ENCODE measurements at regions not wholly inside any gene's neighbourhood (a gene's known extent, or its start where the extent isn't known, plus 50 kb on each side); places are given as distances from the start of the nearest gene placed in this dataset.
"Not testable (repeated sequence)": the region's sequence is repeated elsewhere in the genome, so short reads cannot be mapped to it uniquely, and the experiment has no call there.

- DNase-seq (ENCODE audit: low read depth) = no peak
Observed at GRCh38 chr13:101003566-101003965, 329.0 kb upstream of the TMTC4 start.

DNA sequence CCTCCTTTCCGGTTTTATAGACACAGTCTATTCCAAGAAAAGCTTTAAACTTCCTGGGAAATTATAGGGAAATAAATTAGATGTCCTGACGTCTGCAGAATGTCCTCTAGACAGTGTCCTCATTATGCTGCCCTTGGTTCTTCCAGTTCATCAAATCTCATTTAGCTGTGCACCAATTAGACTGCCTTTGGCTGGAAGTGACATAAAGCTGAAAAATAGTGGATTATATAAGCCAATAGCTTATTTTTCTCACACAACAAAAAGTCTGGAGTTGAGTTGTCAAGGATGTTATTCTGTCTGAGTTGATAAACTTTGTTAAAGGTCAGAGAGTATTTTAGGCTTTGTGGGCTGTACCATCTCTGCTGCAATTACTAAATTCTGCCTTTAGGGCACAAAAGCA lies 314.8 kb upstream of the TMTC4 start:
- DNase-seq (ENCODE audit: low read depth) = no peak

DNA sequence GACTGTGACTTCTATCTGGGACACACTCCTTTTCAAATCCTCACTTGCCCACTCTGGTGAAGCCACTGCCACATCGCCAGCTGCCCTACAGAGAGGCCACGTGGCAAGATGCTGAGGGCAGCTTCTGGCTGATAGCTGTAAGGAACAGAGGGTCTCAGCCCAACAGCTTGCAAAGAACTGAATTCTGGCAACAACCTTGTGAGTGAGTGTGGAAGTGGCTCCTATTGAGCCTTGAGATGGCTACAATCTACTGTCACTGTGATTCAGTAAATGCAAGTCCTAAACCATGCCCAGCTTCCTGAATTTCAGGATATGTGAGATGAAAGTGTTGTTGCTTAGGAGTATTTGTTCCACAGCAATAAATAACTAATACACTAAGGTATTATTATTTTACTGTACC lies 314.3 kb upstream of the TMTC4 start:
- no peak for DNase-seq (ENCODE audit: low read depth)

DNA sequence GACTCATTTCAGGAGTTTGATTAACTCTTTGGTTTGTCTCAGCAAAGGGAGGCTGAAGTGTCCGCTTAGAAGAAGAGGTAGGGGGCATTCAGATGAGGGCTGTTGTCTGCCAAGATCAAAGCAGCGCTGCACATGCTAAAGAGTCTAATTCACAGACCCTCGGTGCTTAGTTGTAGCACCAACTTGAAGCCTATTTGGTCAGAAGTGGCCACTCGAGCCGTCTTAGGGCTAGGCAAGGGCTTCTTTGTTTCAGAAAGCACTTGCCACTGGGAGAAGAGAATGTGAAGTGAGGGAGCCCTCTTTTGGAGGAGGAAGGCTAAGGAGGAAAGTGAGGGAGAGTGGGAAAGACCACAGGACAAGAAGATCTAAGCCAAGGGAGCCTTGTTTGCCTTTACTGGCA lies 313.4 kb upstream of the TMTC4 start:
- DNase-seq (ENCODE audit: low read depth) = peak; percentile 32

GRCh38 chr13:100986571-100986970 lies 312.0 kb upstream of the TMTC4 start:
- no peak for DNase-seq (ENCODE audit: low read depth)

DNA sequence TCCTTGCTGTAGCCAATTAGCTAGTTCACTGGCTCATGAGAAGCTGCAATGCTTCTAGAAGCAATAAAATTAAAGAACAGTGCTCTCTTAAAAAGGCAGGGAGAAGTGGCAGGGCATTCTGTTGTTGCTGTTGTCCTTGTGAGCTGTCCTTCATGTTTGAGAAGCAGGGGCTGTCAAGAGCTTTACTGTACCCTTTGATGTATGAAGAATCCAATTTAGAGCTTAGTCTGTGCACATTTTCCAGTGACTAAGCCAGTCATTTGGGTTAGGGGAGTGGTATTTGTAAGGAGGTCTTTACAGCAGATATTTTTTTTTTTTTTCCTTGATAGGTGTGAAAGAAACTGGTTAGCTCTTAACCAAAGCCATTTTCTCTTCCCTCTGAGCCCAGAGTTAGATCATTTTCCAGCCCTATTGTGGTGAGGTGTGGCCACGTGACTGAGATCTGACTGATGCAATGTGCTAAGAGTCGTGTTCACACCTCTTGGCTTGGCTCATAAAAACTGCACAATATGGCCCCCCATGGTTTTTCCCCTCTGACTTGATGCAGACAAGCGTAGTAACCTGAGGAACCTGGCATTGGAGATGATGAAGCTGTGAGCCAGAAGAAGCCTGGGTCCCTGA lies 309.6 kb upstream of the TMTC4 start:
- no peak for DNase-seq (ENCODE audit: low read depth)

DNA sequence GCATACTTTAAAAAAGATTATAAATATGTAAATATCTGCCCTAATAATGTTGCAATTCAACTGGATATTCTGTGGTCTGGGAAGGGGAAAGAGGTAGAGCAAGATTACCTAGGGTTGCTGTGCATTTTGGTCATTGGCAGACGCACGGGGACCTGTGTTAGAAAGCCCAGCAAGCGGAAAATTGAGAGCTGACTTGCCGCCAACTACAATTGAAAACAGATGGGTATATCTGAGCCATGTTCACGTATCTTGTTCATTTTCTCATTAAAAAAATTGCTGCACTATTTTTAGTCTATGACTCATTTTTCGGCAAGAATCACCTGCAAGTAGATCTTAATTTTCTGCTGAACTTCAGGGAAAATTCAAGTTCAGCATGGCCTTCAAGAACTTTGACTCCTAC lies 308.5 kb upstream of the TMTC4 start:
- no peak for DNase-seq (ENCODE audit: low read depth)

DNA sequence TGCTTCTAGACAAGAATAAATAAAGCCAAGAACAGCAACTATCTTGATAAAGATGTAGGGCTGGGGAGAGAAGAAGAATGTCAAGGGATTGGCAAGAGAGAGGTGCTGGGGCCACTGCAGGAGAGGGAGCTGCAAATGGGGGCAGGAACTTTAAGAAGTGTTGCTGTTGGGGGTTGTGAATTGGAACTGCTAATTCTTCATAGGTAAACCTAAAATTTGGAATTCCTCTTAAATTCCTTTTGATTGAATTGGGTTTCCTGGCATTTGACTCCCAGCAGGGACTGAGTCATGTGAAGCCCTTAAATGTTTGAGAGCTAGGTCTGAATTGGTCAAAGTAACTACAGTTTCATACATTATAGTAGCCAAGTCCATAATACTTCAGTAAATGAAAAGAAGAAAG lies 305.6 kb upstream of the TMTC4 start:
- DNase-seq (ENCODE audit: low read depth) = no peak

DNA sequence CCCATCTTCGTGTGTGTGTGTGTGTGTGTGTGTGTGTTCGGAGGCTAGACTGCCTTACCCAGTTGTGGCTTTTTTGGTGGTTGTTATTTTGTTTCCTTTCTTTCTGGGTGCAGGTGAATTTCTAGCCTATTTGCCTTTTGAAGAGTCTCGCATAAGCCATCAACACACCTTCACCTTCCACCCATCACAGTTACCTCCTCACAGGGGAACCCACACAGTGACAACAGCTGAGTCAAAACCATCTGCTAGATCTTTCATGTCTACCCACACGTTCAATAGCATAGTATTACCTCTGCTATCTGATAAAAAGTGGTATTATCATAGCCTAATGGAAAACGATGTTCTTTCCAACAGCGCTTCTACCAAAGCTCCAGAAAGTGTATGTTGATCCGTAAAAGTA lies 303.2 kb upstream of the TMTC4 start:
- DNase-seq (ENCODE audit: low read depth) = no peak

GRCh38 chr13:100976993-100977392 lies 302.4 kb upstream of the TMTC4 start:
- no peak for DNase-seq (ENCODE audit: low read depth)

- not testable (repeated sequence) for DNase-seq (ENCODE audit: low read depth)
Observed at GRCh38 chr13:100975666-100976065, 301.1 kb upstream of the TMTC4 start.

- DNase-seq (ENCODE audit: low read depth) = no peak
Observed at GRCh38 chr13:100962585-100962984, 288.0 kb upstream of the TMTC4 start.

GRCh38 chr13:100961186-100961585 lies 286.6 kb upstream of the TMTC4 start:
- DNase-seq (ENCODE audit: low read depth) = no peak

- no peak for DNase-seq (ENCODE audit: low read depth)
Observed at GRCh38 chr13:100958831-100959230, 284.2 kb upstream of the TMTC4 start.

GRCh38 chr13:100957741-100958140 lies 283.1 kb upstream of the TMTC4 start:
- no peak for DNase-seq (ENCODE audit: low read depth)

- DNase-seq (ENCODE audit: low read depth) = peak; percentile 3
Observed at GRCh38 chr13:100954430-100955305, 280.1 kb upstream of the TMTC4 start.

- DNase-seq (ENCODE audit: low read depth) = no peak
Observed at GRCh38 chr13:100951016-100951415, 276.4 kb upstream of the TMTC4 start.

DNA sequence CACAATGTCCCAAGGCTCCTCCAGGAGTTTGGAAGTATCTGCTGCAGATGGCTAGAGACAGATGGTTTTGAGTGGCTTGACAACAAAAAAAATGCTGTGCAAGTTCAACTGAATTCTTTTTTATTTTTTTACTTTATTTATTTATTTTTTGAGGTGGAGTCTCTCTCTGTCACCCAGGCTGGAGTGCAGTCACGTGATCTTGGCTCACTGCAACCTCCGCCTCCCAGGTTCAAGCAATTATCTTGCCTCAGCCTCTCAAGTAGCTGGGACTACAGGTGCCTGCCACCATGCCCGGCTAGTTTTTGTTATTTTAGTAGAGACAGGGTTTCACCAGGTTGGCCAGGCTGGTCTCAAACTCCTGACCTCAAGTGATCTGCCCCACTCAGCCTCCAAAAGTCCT lies 274.3 kb upstream of the TMTC4 start:
- DNase-seq (ENCODE audit: low read depth) = not testable (repeated sequence)

DNA sequence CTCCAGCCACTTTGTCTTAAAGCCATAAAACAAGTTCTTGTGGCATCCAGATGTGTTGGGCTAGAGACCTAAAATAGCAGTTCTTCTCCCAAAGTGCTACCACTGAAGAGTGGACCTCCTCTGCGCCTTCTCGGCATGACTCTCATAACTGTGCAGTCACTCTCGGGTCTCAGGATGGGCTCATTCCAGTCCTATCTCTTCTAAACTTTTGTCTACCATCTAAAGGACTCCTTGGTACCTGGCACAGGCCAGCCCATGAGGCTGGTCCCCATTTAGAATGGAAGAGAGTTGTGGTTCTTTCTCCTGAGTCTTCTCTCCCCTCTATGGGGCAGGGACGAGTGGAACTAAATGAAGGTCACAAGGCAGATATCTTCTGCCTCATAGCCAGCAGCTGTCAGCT lies 272.0 kb upstream of the TMTC4 start:
- DNase-seq (ENCODE audit: low read depth) = no peak

DNA sequence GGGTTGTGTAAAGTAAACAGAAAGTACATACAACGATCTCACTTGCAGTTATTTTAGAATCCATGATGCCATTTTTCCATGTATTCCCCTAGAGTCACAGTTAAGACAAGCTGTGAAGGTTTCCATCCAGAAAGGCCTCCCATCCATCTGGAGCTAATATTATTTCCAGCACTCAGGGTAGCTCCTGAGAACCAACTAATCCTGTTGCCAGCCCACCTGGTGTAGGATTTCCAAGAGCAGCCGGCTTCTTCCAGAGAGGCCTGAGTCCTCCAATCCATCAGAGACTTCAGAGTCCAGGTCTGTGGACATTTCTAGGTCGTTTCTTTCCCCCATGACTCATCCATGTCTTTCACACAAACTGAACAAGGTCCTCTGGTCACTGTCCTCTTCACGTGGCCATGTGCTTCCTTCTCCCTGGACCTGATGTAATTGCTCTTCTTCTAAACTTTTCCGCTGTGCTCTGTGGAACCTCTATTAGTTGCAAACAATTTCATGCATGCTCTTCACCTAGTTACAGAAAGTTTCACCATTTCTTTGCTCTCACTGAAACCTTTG lies 270.3 kb upstream of the TMTC4 start:
- DNase-seq (ENCODE audit: low read depth) = no peak

- DNase-seq (ENCODE audit: low read depth) = no peak
Observed at GRCh38 chr13:100942742-100943141, 268.1 kb upstream of the TMTC4 start.

DNA sequence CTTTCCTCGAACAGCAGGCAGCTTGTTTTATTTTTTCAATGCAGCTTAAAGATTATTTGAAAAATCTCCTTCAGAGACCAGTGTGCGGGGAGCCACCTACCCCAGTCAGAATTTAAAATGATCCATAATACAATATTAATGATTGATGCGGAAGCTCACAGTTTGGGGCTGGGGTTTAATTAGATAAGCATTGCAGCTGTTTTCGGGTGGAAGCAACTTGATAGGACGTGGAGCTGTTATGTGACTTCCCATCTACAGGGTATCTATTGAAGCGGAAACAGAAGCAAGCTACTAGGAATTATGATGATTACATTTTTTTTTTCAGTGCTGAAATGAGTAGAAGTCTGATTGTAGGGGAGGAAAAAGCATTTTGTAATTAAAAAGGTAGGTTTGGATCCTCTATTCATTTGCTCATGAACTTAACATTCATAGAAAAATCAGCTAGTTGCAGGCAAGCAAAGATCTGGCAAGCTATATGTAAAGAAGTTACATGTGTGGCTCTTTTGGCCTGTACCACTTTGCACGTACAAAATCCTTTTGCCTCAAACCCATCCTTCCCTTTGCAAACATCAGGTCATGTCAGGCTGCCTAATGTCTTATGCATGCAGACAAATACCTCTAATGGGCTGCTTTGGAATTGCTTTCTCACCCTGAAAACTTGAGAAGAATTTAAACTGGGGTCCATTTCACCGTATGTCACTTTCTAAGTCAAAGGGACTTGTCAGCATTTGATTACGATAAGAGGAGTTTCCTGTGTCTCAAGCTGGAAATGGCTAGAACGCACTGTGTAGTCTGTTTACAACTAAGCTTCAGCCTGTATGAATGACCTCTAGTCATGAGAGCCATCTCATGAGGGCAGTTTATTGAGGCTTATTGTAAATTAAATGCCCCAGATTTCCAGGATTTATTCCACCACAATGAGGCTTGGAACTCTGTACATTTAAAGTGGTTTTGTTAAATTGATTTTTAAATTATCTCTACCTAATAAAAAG lies 267.1 kb upstream of the TMTC4 start:
- no peak for DNase-seq (ENCODE audit: low read depth)

All from EH (cell line).